ENCODE measurements at regions not wholly inside any gene's neighbourhood (a gene's known extent, or its start where the extent isn't known, plus 50 kb on each side); places are given as distances from the start of the nearest gene placed in this dataset.
"Not testable (repeated sequence)": the region's sequence is repeated elsewhere in the genome, so short reads cannot be mapped to it uniquely, and the experiment has no call there.

GRCh38 chr14:41222581-41222980 lies 384.1 kb upstream of the LRFN5 start:
- no peaks in the 10 kb centered on the region for H3K4me1 ChIP-seq (ENCODE audit: control insufficient read depth in 1 of 2, insufficient read depth in 2 of 2, low read length in 2 of 2)
- Mint-ChIP-seq H3K4me3 (no peak overlapping the region), H3K9me3 (peaks cover 0 to 6% (median 2%) of the 10 kb centered on the region in 7 donors), H3K36me3 (no peaks in the 10 kb centered on the region), H3K27ac (no peak overlapping the region), H3K4me1 (no peaks in the 10 kb centered on the region), H3K27me3 (ENCODE audit: low read depth in 3 of 3) (no peaks in the 10 kb centered on the region)
- H3K36me3 ChIP-seq (replicated peaks in 1 of 2; ENCODE audit: control insufficient read depth in 1 of 2, insufficient read depth in 2 of 2, low read length in 2 of 2), result no peaks in the 10 kb centered on the region
- TF ChIP-seq, protein P1, sequence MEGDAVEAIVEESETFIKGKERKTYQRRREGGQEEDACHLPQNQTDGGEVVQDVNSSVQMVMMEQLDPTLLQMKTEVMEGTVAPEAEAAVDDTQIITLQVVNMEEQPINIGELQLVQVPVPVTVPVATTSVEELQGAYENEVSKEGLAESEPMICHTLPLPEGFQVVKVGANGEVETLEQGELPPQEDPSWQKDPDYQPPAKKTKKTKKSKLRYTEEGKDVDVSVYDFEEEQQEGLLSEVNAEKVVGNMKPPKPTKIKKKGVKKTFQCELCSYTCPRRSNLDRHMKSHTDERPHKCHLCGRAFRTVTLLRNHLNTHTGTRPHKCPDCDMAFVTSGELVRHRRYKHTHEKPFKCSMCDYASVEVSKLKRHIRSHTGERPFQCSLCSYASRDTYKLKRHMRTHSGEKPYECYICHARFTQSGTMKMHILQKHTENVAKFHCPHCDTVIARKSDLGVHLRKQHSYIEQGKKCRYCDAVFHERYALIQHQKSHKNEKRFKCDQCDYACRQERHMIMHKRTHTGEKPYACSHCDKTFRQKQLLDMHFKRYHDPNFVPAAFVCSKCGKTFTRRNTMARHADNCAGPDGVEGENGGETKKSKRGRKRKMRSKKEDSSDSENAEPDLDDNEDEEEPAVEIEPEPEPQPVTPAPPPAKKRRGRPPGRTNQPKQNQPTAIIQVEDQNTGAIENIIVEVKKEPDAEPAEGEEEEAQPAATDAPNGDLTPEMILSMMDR (IDR thresholded peaks at IDR 0.05), result no peak
- H3K79me2 ChIP-seq (ENCODE audit: insufficient read depth, low read length), result no peaks in the 10 kb centered on the region
- H3K9me3 ChIP-seq (replicated peaks in 1 of 2; ENCODE audit: control insufficient read depth in 1 of 2, insufficient read depth in 1 of 2, low read length in 2 of 2), result no peaks in the 10 kb centered on the region
- no peak overlapping the region for H3K27ac ChIP-seq (ENCODE audit: low read depth in 1 of 2, low read length in 2 of 2)
- no peaks in the 10 kb centered on the region for H3K27me3 ChIP-seq (ENCODE audit: control insufficient read depth in 2 of 2, insufficient read depth in 2 of 2, low read length in 2 of 2)
- H3K4me2 ChIP-seq (replicated peaks; ENCODE audit: extremely low read depth, low read length, poor library complexity, severe bottlenecking), result no peak overlapping the region
- H4K20me1 ChIP-seq (ENCODE audit: insufficient read depth, low read length), result no peaks in the 10 kb centered on the region
- no CpG with 5 or more reads among the region's 1 CpG for WGBS (ENCODE audit: insufficient coverage)
- DNase-seq, result no peak
- no peak overlapping the region for H3K4me3 ChIP-seq (replicated peaks in 1 of 3; ENCODE audit: low read depth in 2 of 3, low read length in 3 of 3)
- no peak overlapping the region for H3K9ac ChIP-seq (ENCODE audit: insufficient read depth, low read length, poor library complexity, severe bottlenecking)
- intact Hi-C loops (cut with micrococcal nuclease), result no loop called here
- H2AFZ ChIP-seq (ENCODE audit: insufficient read depth, low read depth, low read length, poor library complexity, severe bottlenecking), result no peak overlapping the region

DNA sequence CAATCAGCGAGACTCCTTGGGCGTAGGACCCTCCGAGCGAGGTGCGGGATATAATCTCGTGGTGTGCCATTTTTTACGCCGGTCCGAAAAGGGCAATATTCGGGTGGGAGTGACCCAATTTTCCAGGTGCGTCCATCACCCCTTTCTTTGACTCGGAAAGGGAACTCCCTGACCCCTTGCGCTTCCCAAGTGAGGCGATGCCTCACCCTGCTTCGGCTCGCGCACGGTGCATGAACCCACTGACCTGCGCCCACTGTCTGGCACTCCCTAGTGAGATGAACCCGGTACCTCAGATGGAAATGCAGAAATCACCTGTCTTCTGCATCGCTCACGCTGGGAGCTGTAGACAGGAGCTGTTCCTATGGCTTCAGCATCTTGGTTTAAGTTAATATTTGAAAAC lies 391.7 kb upstream of the LRFN5 start:
- H3K4me1 Mint-ChIP-seq; H3K36me3 Mint-ChIP-seq; H3K27ac Mint-ChIP-seq; H3K27ac ChIP-seq (ENCODE audit: low read depth in 1 of 2, low read length in 2 of 2); H3K79me2 ChIP-seq (ENCODE audit: insufficient read depth, low read length); H3K4me3 Mint-ChIP-seq; H3K4me1 ChIP-seq (ENCODE audit: control insufficient read depth in 1 of 2, insufficient read depth in 2 of 2, low read length in 2 of 2); DNase-seq; intact Hi-C loops (cut with micrococcal nuclease); H4K20me1 ChIP-seq (ENCODE audit: insufficient read depth, low read length); H3K36me3 ChIP-seq (replicated peaks in 1 of 2; ENCODE audit: control insufficient read depth in 1 of 2, insufficient read depth in 2 of 2, low read length in 2 of 2); H3K9ac ChIP-seq (ENCODE audit: insufficient read depth, low read length, poor library complexity, severe bottlenecking); H3K27me3 ChIP-seq (ENCODE audit: control insufficient read depth in 2 of 2, insufficient read depth in 2 of 2, low read length in 2 of 2); H3K27me3 Mint-ChIP-seq (ENCODE audit: low read depth in 3 of 3); H3K4me2 ChIP-seq (replicated peaks; ENCODE audit: extremely low read depth, low read length, poor library complexity, severe bottlenecking); H2AFZ ChIP-seq (ENCODE audit: insufficient read depth, low read depth, low read length, poor library complexity, severe bottlenecking); H3K9me3 ChIP-seq (replicated peaks in 1 of 2; ENCODE audit: control insufficient read depth in 1 of 2, insufficient read depth in 1 of 2, low read length in 2 of 2); H3K4me3 ChIP-seq (replicated peaks in 1 of 3; ENCODE audit: low read depth in 2 of 3, low read length in 3 of 3): not testable (repeated sequence)
- peaks cover 0 to 13% (median 5%) of the 10 kb centered on the region in 7 donors for H3K9me3 Mint-ChIP-seq
- 89% methylated on average over 11 of the region's 22 CpGs for WGBS (ENCODE audit: insufficient coverage)
